PC-3 (cell line): ENCODE measurements at regions not wholly inside any gene's neighbourhood (a gene's known extent, or its start where the extent isn't known, plus 50 kb on each side); places are given as distances from the start of the nearest gene placed in this dataset.

Experiments used
- EZH2 ChIP-seq: fragments of 300-600 bp; sonication (generic); IDR thresholded peaks from one replicate; pipeline ENCODE4 v1.6.1; 2017; ENCODE audit warnings: antibody characterized with exemption, mild to moderate bottlenecking, low read length; ENCODE audit not compliant: unreplicated experiment
- EZH2phosphoT487 ChIP-seq: fragments of 300-600 bp; sonication (generic); IDR thresholded peaks from 2 replicates; pipeline ENCODE4 v1.6.1; 2018; ENCODE audit warnings: mild to moderate bottlenecking, antibody characterized with exemption, low read length, borderline replicate concordance
- TF ChIP-seq, protein P1 (sequence below): fragments of 300-600 bp; sonication (generic); conservative IDR thresholded peaks from 2 replicates; pipeline ENCODE4 v1.5.1; 2017; ENCODE audit warnings: antibody characterized with exemption, low read depth, mild to moderate bottlenecking, low read length

DNA sequence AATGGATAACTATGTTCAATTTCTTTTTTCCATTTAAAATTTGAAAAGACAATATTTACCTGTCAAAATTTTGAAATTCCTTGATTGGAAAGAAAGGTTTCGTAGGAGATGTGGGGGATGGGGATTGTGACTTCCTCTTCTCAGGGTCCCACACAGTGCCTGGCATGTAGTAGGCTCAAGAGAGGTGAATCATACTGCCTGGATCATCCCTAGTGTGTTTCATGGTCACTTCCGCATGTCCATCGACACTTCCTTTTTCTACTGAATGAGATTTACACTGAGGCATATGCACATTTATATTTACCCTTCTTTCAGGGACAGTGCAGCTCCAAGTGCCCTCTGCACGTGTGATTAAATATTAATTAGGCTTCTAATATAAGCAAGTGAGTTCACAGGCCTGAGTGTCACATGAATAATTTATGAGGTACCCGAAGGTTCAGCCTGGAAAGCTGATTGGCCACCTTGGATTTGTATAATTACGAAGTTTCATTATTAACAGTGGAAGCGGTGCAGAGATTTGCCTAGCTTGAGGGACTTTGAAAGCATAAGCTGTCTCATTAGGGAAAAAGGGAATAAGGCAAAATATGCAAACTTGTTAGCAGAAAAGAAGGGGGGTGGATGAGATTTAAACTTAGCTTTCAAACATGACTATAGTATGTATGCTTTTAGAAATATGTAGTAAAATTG, 177.5 kb upstream of the MMS22L start:
- TF ChIP-seq, protein P1, sequence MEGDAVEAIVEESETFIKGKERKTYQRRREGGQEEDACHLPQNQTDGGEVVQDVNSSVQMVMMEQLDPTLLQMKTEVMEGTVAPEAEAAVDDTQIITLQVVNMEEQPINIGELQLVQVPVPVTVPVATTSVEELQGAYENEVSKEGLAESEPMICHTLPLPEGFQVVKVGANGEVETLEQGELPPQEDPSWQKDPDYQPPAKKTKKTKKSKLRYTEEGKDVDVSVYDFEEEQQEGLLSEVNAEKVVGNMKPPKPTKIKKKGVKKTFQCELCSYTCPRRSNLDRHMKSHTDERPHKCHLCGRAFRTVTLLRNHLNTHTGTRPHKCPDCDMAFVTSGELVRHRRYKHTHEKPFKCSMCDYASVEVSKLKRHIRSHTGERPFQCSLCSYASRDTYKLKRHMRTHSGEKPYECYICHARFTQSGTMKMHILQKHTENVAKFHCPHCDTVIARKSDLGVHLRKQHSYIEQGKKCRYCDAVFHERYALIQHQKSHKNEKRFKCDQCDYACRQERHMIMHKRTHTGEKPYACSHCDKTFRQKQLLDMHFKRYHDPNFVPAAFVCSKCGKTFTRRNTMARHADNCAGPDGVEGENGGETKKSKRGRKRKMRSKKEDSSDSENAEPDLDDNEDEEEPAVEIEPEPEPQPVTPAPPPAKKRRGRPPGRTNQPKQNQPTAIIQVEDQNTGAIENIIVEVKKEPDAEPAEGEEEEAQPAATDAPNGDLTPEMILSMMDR = no peak
- TF ChIP-seq EZH2 (no peak), EZH2phosphoT487 (no peak)
